Naive thymus-derived CD8-positive, alpha-beta T cell (primary cell): ENCODE measurements at regions not wholly inside any gene's neighbourhood (a gene's known extent, or its start where the extent isn't known, plus 50 kb on each side); places are given as distances from the start of the nearest gene placed in this dataset.

Experiments used
- ATAC-seq, 2 donors: fragments of 150-1000 bp; cut with Tn5 transposase in 1 of 2; sonication (Bioruptor Pico), chemical (Tn5 transposase) in 1 of 2; 1 replicate in 1 of 2; 2 replicates in 1 of 2; pipeline ENCODE4 v1.10.0; 2021; ENCODE audit warnings: mild to moderate bottlenecking in 2 of 2, moderate library complexity in 2 of 2
- POLR2A ChIA-PET: fragments of 350-600 bp; sonication (Branson Sonifier 250); formaldehyde crosslinking; loops from one replicate; lab custom pipeline; 2021; ENCODE audit warnings: antibody characterized with exemption; lab: Charles Lee
- DNase-seq, 10 donors: peaks; one replicate each; pipeline versions ENCODE4 v3.0.0 to v3.0.0-alpha.2; 2020 to 2022
- H3K27ac Mint-ChIP-seq, 10 donors: one replicate each; pipeline ENCODE4 v1.8.0; 2020 to 2022; ENCODE audit warnings: mild to moderate bottlenecking in 10 of 10, mixed read lengths in 10 of 10, moderate library complexity in 4 of 10, inconsistent platforms in 1 of 10
- H3K27me3 Mint-ChIP-seq, 5 donors: one replicate each; pipeline ENCODE4 v1.8.0; 2021 to 2022; ENCODE audit warnings: mixed read lengths in 5 of 5
- H3K36me3 Mint-ChIP-seq, 3 donors: one replicate each; pipeline ENCODE4 v1.8.0; 2020 to 2022; ENCODE audit warnings: mixed read lengths in 3 of 3, mild to moderate bottlenecking in 2 of 3, inconsistent platforms in 1 of 3
- H3K4me1 Mint-ChIP-seq, 4 donors: one replicate each; pipeline ENCODE4 v1.8.0; 2021 to 2022; ENCODE audit warnings: mixed read lengths in 4 of 4
- H3K4me3 Mint-ChIP-seq, 10 donors: one replicate each; pipeline ENCODE4 v1.8.0; 2020 to 2022; ENCODE audit warnings: mild to moderate bottlenecking in 10 of 10, mixed read lengths in 10 of 10, moderate library complexity in 6 of 10, inconsistent platforms in 1 of 10
- H3K9me3 Mint-ChIP-seq, 9 donors: one replicate each; pipeline ENCODE4 v1.8.0; 2020 to 2022; ENCODE audit warnings: mixed read lengths in 9 of 9, mild to moderate bottlenecking in 3 of 9, inconsistent platforms in 1 of 9, moderate library complexity in 1 of 9

- Mint-ChIP-seq H3K27me3 (no peaks in the 10 kb centered on the region), H3K4me3 (no peak overlapping the region), H3K4me1 (no peaks in the 10 kb centered on the region), H3K9me3 (peaks cover 0 to 4% (median 0%) of the 10 kb centered on the region in 9 donors), H3K27ac (no peak overlapping the region), H3K36me3 (no peaks in the 10 kb centered on the region)
- no peak for DNase-seq
- no peak for ATAC-seq
- POLR2A ChIA-PET: no interaction called here
Observed at GRCh38 chr1:56331207-56331891, 248.0 kb downstream of the PLPP3 start.

GRCh38 chr1:56330391-56331026, 248.9 kb downstream of the PLPP3 start:
- POLR2A ChIA-PET: no interaction called here
- no peaks in the 10 kb centered on the region for H3K9me3 Mint-ChIP-seq
- DNase-seq (no peak), ATAC-seq (no peak)
- H3K36me3 Mint-ChIP-seq: no peaks in the 10 kb centered on the region
- no peaks in the 10 kb centered on the region for H3K4me1 Mint-ChIP-seq
- no peak overlapping the region for H3K4me3 Mint-ChIP-seq
- no peaks in the 10 kb centered on the region for H3K27me3 Mint-ChIP-seq
- H3K27ac Mint-ChIP-seq: no peak overlapping the region

GRCh38 chr1:56329970-56330369, 249.4 kb downstream of the PLPP3 start:
- Mint-ChIP-seq H3K27ac (no peak overlapping the region), H3K4me3 (no peak overlapping the region), H3K27me3 (no peaks in the 10 kb centered on the region), H3K36me3 (no peaks in the 10 kb centered on the region), H3K9me3 (no peaks in the 10 kb centered on the region), H3K4me1 (no peaks in the 10 kb centered on the region)
- POLR2A ChIA-PET: no interaction called here
- DNase-seq: no peak
- ATAC-seq: no peak

GRCh38 chr1:56327195-56327594, 252.2 kb downstream of the PLPP3 start:
- H3K9me3 Mint-ChIP-seq: no peaks in the 10 kb centered on the region
- H3K4me3 Mint-ChIP-seq: no peak overlapping the region
- no peaks in the 10 kb centered on the region for H3K36me3 Mint-ChIP-seq
- H3K27ac Mint-ChIP-seq: no peak overlapping the region
- ATAC-seq (no peak), DNase-seq (no peak)
- H3K27me3 Mint-ChIP-seq: no peaks in the 10 kb centered on the region
- no peaks in the 10 kb centered on the region for H3K4me1 Mint-ChIP-seq
- POLR2A ChIA-PET: no interaction called here

- no peak for DNase-seq
- H3K4me1 Mint-ChIP-seq: no peaks in the 10 kb centered on the region
- no peak overlapping the region for H3K4me3 Mint-ChIP-seq
- no peak for ATAC-seq
- H3K36me3 Mint-ChIP-seq: no peaks in the 10 kb centered on the region
- H3K27ac Mint-ChIP-seq: no peak overlapping the region
- no peaks in the 10 kb centered on the region for H3K27me3 Mint-ChIP-seq
- no peaks in the 10 kb centered on the region for H3K9me3 Mint-ChIP-seq
- POLR2A ChIA-PET: no interaction called here
Observed at GRCh38 chr1:56326056-56326455, 253.3 kb downstream of the PLPP3 start.

- Mint-ChIP-seq H3K4me1 (no peaks in the 10 kb centered on the region), H3K4me3 (no peak overlapping the region), H3K9me3 (no peaks in the 10 kb centered on the region), H3K27me3 (no peaks in the 10 kb centered on the region), H3K27ac (no peak overlapping the region), H3K36me3 (no peaks in the 10 kb centered on the region)
- ATAC-seq (no peak), DNase-seq (no peak)
- POLR2A ChIA-PET: no interaction called here
Observed at GRCh38 chr1:56324504-56324903, 254.9 kb downstream of the PLPP3 start.

- Mint-ChIP-seq H3K27me3 (peaks cover 0 to 1% (median 0%) of the 10 kb centered on the region in 5 donors), H3K27ac (no peak overlapping the region), H3K36me3 (no peaks in the 10 kb centered on the region), H3K9me3 (no peaks in the 10 kb centered on the region), H3K4me1 (no peaks in the 10 kb centered on the region), H3K4me3 (no peak overlapping the region)
- DNase-seq (no peak), ATAC-seq (no peak)
- POLR2A ChIA-PET: no interaction called here
Observed at GRCh38 chr1:56322211-56322610, 257.2 kb downstream of the PLPP3 start.

- ATAC-seq: no peak
- H3K36me3 Mint-ChIP-seq: no peaks in the 10 kb centered on the region
- no peaks in the 10 kb centered on the region for H3K9me3 Mint-ChIP-seq
- no peak for DNase-seq
- H3K4me1 Mint-ChIP-seq: no peaks in the 10 kb centered on the region
- H3K27ac Mint-ChIP-seq: no peak overlapping the region
- H3K4me3 Mint-ChIP-seq: no peak overlapping the region
- POLR2A ChIA-PET: no interaction called here
- H3K27me3 Mint-ChIP-seq: peaks cover 0 to 1% (median 0%) of the 10 kb centered on the region in 5 donors
Observed at GRCh38 chr1:56321150-56321490, 258.2 kb downstream of the PLPP3 start.

GRCh38 chr1:56320464-56321149, 258.8 kb downstream of the PLPP3 start:
- no peak for ATAC-seq
- no peak for DNase-seq
- POLR2A ChIA-PET: no interaction called here
- Mint-ChIP-seq H3K9me3 (no peaks in the 10 kb centered on the region), H3K4me1 (no peaks in the 10 kb centered on the region), H3K27ac (no peak overlapping the region), H3K36me3 (no peaks in the 10 kb centered on the region), H3K4me3 (no peak overlapping the region), H3K27me3 (peaks cover 0 to 1% (median 0%) of the 10 kb centered on the region in 5 donors)

- ATAC-seq: no peak
- no peak overlapping the region for H3K27ac Mint-ChIP-seq
- H3K4me3 Mint-ChIP-seq: no peak overlapping the region
- DNase-seq: no peak
- H3K36me3 Mint-ChIP-seq: peaks cover 0 to 7% (median 0%) of the 10 kb centered on the region in 3 donors
- POLR2A ChIA-PET: no interaction called here
- no peaks in the 10 kb centered on the region for H3K4me1 Mint-ChIP-seq
- H3K27me3 Mint-ChIP-seq: peaks cover 0 to 3% (median 0%) of the 10 kb centered on the region in 5 donors
- H3K9me3 Mint-ChIP-seq: peaks cover 0 to 8% (median 3%) of the 10 kb centered on the region in 9 donors
Observed at GRCh38 chr1:56317722-56318121, 261.6 kb downstream of the PLPP3 start.

- Mint-ChIP-seq H3K4me3 (no peak overlapping the region), H3K4me1 (no peaks in the 10 kb centered on the region), H3K27ac (no peak overlapping the region), H3K9me3 (peaks cover 0 to 20% (median 3%) of the 10 kb centered on the region in 9 donors), H3K36me3 (peaks cover 0 to 7% (median 0%) of the 10 kb centered on the region in 3 donors), H3K27me3 (peaks cover 3 to 18% (median 10%) of the 10 kb centered on the region in 5 donors)
- POLR2A ChIA-PET: no interaction called here
- no peak for ATAC-seq
- no peak for DNase-seq
Observed at GRCh38 chr1:56315293-56315942, 263.9 kb downstream of the PLPP3 start.

GRCh38 chr1:56313560-56313959, 265.8 kb downstream of the PLPP3 start:
- H3K9me3 Mint-ChIP-seq: peaks cover 0 to 20% (median 3%) of the 10 kb centered on the region in 9 donors

GRCh38 chr1:56311766-56312165, 267.6 kb downstream of the PLPP3 start:
- POLR2A ChIA-PET: no interaction called here
- peaks cover 0 to 20% (median 3%) of the 10 kb centered on the region in 9 donors for H3K9me3 Mint-ChIP-seq
- peaks cover 3 to 18% (median 10%) of the 10 kb centered on the region in 5 donors for H3K27me3 Mint-ChIP-seq
- H3K27ac Mint-ChIP-seq: no peak overlapping the region
- ATAC-seq (no peak), DNase-seq (no peak)
- H3K4me1 Mint-ChIP-seq: no peaks in the 10 kb centered on the region
- H3K36me3 Mint-ChIP-seq: peaks cover 0 to 7% (median 0%) of the 10 kb centered on the region in 3 donors
- no peak overlapping the region for H3K4me3 Mint-ChIP-seq

More at GRCh38 chr1:56313560-56313959, 265.8 kb downstream of the PLPP3 start:
- POLR2A ChIA-PET: no interaction called here
- Mint-ChIP-seq H3K27ac (no peak overlapping the region), H3K27me3 (peaks cover 3 to 18% (median 10%) of the 10 kb centered on the region in 5 donors), H3K4me1 (no peaks in the 10 kb centered on the region), H3K36me3 (peaks cover 0 to 7% (median 0%) of the 10 kb centered on the region in 3 donors), H3K4me3 (no peak overlapping the region)
- ATAC-seq (no peak), DNase-seq (no peak)
